Fibroblast of lung (primary cell): ENCODE measurements at regions not wholly inside any gene's neighbourhood (a gene's known extent, or its start where the extent isn't known, plus 50 kb on each side); places are given as distances from the start of the nearest gene placed in this dataset.

Experiments
- CTCF ChIP-seq, 2 donors: IDR thresholded peaks in 1 of 2; conservative IDR thresholded peaks in 1 of 2; 1 replicate in 1 of 2; 2 replicates in 1 of 2; pipeline ENCODE4 v1.5.1; 2011 to 2012; ENCODE audit warnings: low read length in 2 of 2, control low read depth in 1 of 2, inconsistent platforms in 1 of 2, low read depth in 1 of 2, mild to moderate bottlenecking in 1 of 2
- EZH2 ChIP-seq: IDR thresholded peaks from 2 replicates; pipeline ENCODE4 v1.5.1; 2012; ENCODE audit warnings: low read length, control low read depth, mild to moderate bottlenecking; ENCODE audit errors: missing control alignments

DNA sequence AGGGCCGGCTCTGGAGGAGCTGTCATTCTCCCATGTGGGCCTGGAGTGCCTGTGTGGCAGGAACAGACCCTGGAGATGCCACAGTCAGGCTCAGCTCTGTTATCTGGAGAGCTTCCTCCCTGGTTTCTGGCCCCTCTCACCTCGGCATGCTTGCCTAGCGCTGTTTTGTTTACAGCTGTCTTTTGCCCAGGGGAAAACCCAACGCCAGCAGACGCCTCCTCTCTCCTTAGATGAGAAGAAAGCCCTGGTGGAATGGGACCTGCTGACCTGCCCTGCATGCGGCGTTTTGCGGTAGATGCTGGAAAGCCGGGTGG, 104.9 kb downstream of the CRYAA start:
- no peak for TF ChIP-seq CTCF (conservative IDR thresholded peaks at IDR 0.05 in 1 of 2, IDR thresholded peaks at IDR 0.05 in 1 of 2; ENCODE audit: low read depth in 1 of 2, low read length in 2 of 2)
- TF ChIP-seq EZH2, result no peak
